Astrocyte (in vitro differentiated cells and primary cell): ENCODE measurements at regions not wholly inside any gene's neighbourhood (a gene's known extent, or its start where the extent isn't known, plus 50 kb on each side); places are given as distances from the start of the nearest gene placed in this dataset.

ENCODE experiments used
- DNase-seq: peaks from one replicate; pipeline ENCODE4 v3.0.0-alpha.2; 2010; ENCODE audit warnings: low read depth
- FAIRE-seq: peaks from 2 replicates; lab custom pipeline; 2011; peaks lifted over from hg19 to GRCh38; lab: Jason Lieb, UNC
- H2AFZ ChIP-seq: 2 replicates; pipeline ENCODE4 v1.6.0; 2012; ENCODE audit warnings: low read depth, low read length, inconsistent platforms
- H3K27ac ChIP-seq: 2 replicates; pipeline ENCODE4 v1.5.1; 2011; ENCODE audit warnings: low read depth, low read length, inconsistent platforms
- H3K27me3 ChIP-seq: 2 replicates; pipeline ENCODE4 v1.6.0; 2011; ENCODE audit warnings: low read length, inconsistent platforms; ENCODE audit not compliant: insufficient read depth
- H3K36me3 ChIP-seq: 2 replicates; pipeline ENCODE4 v1.5.1; 2011; ENCODE audit warnings: low read length, inconsistent platforms; ENCODE audit not compliant: insufficient read depth
- H3K4me1 ChIP-seq: 2 replicates; pipeline ENCODE4 v1.5.1; 2011; ENCODE audit warnings: low read length, inconsistent platforms; ENCODE audit not compliant: insufficient read depth
- H3K4me2 ChIP-seq: 2 replicates; pipeline ENCODE4 v1.6.0; 2012; ENCODE audit warnings: low read length, inconsistent platforms
- H3K4me3 ChIP-seq: 2 replicates; pipeline ENCODE4 v1.5.1; 2011; ENCODE audit warnings: low read depth, mild to moderate bottlenecking, low read length, inconsistent platforms; ENCODE audit not compliant: insufficient read depth
- H3K79me2 ChIP-seq: 2 replicates; pipeline ENCODE4 v1.6.0; 2012; ENCODE audit warnings: mild to moderate bottlenecking, low read length, inconsistent platforms; ENCODE audit not compliant: insufficient read depth
- H3K9ac ChIP-seq: 2 replicates; pipeline ENCODE4 v1.6.0; 2012; ENCODE audit warnings: mild to moderate bottlenecking, low read length, inconsistent platforms
- H3K9me3 ChIP-seq: 2 replicates; pipeline ENCODE4 v1.5.1; 2012; ENCODE audit warnings: low read depth, mild to moderate bottlenecking, low read length, inconsistent platforms; ENCODE audit not compliant: insufficient read depth
- H4K20me1 ChIP-seq: 2 replicates; pipeline ENCODE4 v1.6.0; 2012; ENCODE audit warnings: low read length, inconsistent platforms; ENCODE audit not compliant: insufficient read depth
- H3K27ac Mint-ChIP-seq: one replicate; pipeline ENCODE4 v1.8.0; 2021; ENCODE audit warnings: mild to moderate bottlenecking, mixed read lengths; ENCODE audit not compliant: unreplicated experiment
- H3K27me3 Mint-ChIP-seq: one replicate; pipeline ENCODE4 v1.8.0; 2021; ENCODE audit warnings: low read depth, mixed read lengths; ENCODE audit not compliant: unreplicated experiment
- H3K36me3 Mint-ChIP-seq: one replicate; pipeline ENCODE4 v1.8.0; 2021; ENCODE audit warnings: low read depth, mixed read lengths; ENCODE audit not compliant: unreplicated experiment
- H3K4me1 Mint-ChIP-seq: one replicate; pipeline ENCODE4 v1.8.0; 2021; ENCODE audit warnings: low read depth, mixed read lengths; ENCODE audit not compliant: unreplicated experiment
- H3K4me3 Mint-ChIP-seq: one replicate; pipeline ENCODE4 v1.8.0; 2021; ENCODE audit warnings: mild to moderate bottlenecking, moderate library complexity, mixed read lengths; ENCODE audit not compliant: unreplicated experiment
- H3K9me3 Mint-ChIP-seq: one replicate; pipeline ENCODE4 v1.8.0; 2021; ENCODE audit warnings: mild to moderate bottlenecking, mixed read lengths; ENCODE audit not compliant: unreplicated experiment
- CTCF ChIP-seq: IDR thresholded peaks from 2 replicates; pipeline ENCODE4 v1.5.1; 2011; ENCODE audit warnings: low read depth, mild to moderate bottlenecking, inconsistent platforms, low read length, moderate library complexity; ENCODE audit not compliant: insufficient read depth
- EZH2 ChIP-seq: IDR thresholded peaks from 2 replicates; pipeline ENCODE4 v1.6.1; 2012; ENCODE audit warnings: mild to moderate bottlenecking, low read length, inconsistent platforms; ENCODE audit not compliant: insufficient read depth

GRCh38 chr13:34391076-34391475 is 551.0 kb upstream of the NBEA start:
- peaks cover 9% of the 10 kb centered on the region for H3K4me1 ChIP-seq
- Mint-ChIP-seq H3K36me3 (no peaks in the 10 kb centered on the region), H3K4me1 (no peaks in the 10 kb centered on the region), H3K27me3 (no peaks in the 10 kb centered on the region), H3K27ac (no peak overlapping the region), H3K4me3 (no peak overlapping the region), H3K9me3 (peaks cover 6% of the 10 kb centered on the region)
- H3K36me3 ChIP-seq: no peaks in the 10 kb centered on the region
- FAIRE-seq: no peak
- no peak overlapping the region for H3K4me3 ChIP-seq
- DNase-seq: peak; percentile 80
- H3K9me3 ChIP-seq: peaks cover 6% of the 10 kb centered on the region
- no peak overlapping the region for H3K27ac ChIP-seq
- no peaks in the 10 kb centered on the region for H3K27me3 ChIP-seq
- H3K79me2 ChIP-seq: no peaks in the 10 kb centered on the region
- TF ChIP-seq CTCF (no peak), EZH2 (no peak)
- no peak overlapping the region for H2AFZ ChIP-seq
- H3K4me2 ChIP-seq: no peak overlapping the region
- no peak overlapping the region for H3K9ac ChIP-seq
- H4K20me1 ChIP-seq: no peaks in the 10 kb centered on the region

DNA sequence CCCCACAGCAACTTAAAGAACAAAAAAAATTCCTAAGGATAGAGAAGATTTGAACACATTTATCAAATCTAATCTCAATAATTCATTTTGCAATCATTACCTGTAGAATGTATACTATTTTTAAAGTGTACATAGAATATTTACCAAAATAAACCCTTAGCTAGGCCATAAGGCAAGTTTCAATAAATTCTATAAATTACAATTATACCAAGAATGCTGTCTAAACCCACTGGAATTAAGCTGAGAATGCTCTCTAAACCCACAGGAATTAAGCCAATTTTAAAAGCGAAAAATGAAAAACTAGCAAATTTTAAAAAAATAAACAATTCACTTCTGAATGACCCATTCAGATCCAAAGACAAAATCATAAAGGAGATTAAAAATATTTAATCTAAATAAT is 540.4 kb upstream of the NBEA start:
- Histone ChIP-seq H3K4me2 (no peak overlapping the region), H3K4me3 (no peak overlapping the region), H3K36me3 (no peaks in the 10 kb centered on the region), H3K79me2 (no peaks in the 10 kb centered on the region), H3K9ac (no peak overlapping the region), H3K4me1 (no peaks in the 10 kb centered on the region), H3K9me3 (no peaks in the 10 kb centered on the region), H4K20me1 (no peaks in the 10 kb centered on the region), H2AFZ (no peak overlapping the region), H3K27ac (no peak overlapping the region), H3K27me3 (no peaks in the 10 kb centered on the region)
- Mint-ChIP-seq H3K27ac (no peak overlapping the region), H3K9me3 (peaks cover 4% of the 10 kb centered on the region), H3K4me1 (peaks cover 9% of the 10 kb centered on the region), H3K36me3 (no peaks in the 10 kb centered on the region), H3K27me3 (no peaks in the 10 kb centered on the region), H3K4me3 (no peak overlapping the region)
- FAIRE-seq (no peak), DNase-seq (no peak)
- no peak for TF ChIP-seq EZH2
- no peak for TF ChIP-seq CTCF

- Histone ChIP-seq H3K4me2 (no peak overlapping the region), H3K79me2 (no peaks in the 10 kb centered on the region), H3K9ac (no peak overlapping the region), H3K36me3 (no peaks in the 10 kb centered on the region), H3K4me1 (no peaks in the 10 kb centered on the region), H3K9me3 (no peaks in the 10 kb centered on the region), H3K27me3 (no peaks in the 10 kb centered on the region), H2AFZ (no peak overlapping the region), H3K4me3 (no peak overlapping the region), H3K27ac (no peak overlapping the region), H4K20me1 (no peaks in the 10 kb centered on the region)
- FAIRE-seq (no peak), DNase-seq (no peak)
- H3K36me3 Mint-ChIP-seq: no peaks in the 10 kb centered on the region
- no peaks in the 10 kb centered on the region for H3K27me3 Mint-ChIP-seq
- no peaks in the 10 kb centered on the region for H3K9me3 Mint-ChIP-seq
- H3K4me3 Mint-ChIP-seq: no peak overlapping the region
- no peak for TF ChIP-seq CTCF
- TF ChIP-seq EZH2: no peak
- no peak overlapping the region for H3K27ac Mint-ChIP-seq
- peaks cover 9% of the 10 kb centered on the region for H3K4me1 Mint-ChIP-seq
These were observed 536.5 kb upstream of the NBEA start for GRCh38 chr13:34405410-34406181.
